ENCODE measurements at regions not wholly inside any gene's neighbourhood (a gene's known extent, or its start where the extent isn't known, plus 50 kb on each side); places are given as distances from the start of the nearest gene placed in this dataset.
A peak's percentile ranks its signal among the peaks of the same experiment; 100 is the strongest.

GRCh38 chr5:2464141-2464540 is 287.3 kb downstream of the IRX2 start:
- H3K27ac ChIP-seq (ENCODE audit: low read depth): no peak overlapping the region
- no peaks in the 10 kb centered on the region for H3K4me1 ChIP-seq (ENCODE audit: insufficient read depth)
- no peaks in the 10 kb centered on the region; the same call in 1 of the 2 replicates for H3K36me3 ChIP-seq (ENCODE audit: insufficient read depth)
- no peak overlapping the region for H3K4me2 ChIP-seq
- H3K27me3 Mint-ChIP-seq (ENCODE audit: insufficient read depth, low read depth, poor library complexity): peaks cover 6% of the 10 kb centered on the region
- H3K4me1 Mint-ChIP-seq: peaks cover 19% of the 10 kb centered on the region
- H3F3A ChIP-seq (replicated peaks; ENCODE audit: low read depth): no peaks in the 10 kb centered on the region
- no peaks in the 10 kb centered on the region for H4K20me1 ChIP-seq (replicated peaks; ENCODE audit: insufficient read depth)
- H3K27ac Mint-ChIP-seq: no peak overlapping the region
- H3K9me2 ChIP-seq (ENCODE audit: insufficient read depth): no peaks in the 10 kb centered on the region
- TF ChIP-seq ZNF331 (CRISPR knock-in tag; IDR thresholded peaks at IDR 0.05; ENCODE audit: low read depth): no peak
- no peaks in the 10 kb centered on the region; the same call in 2 of the 3 replicates for H3K9me3 Mint-ChIP-seq
- no peak overlapping the region for H3K4me3 Mint-ChIP-seq
- DNase-seq (ENCODE audit: low spot score) (no peak), ATAC-seq (no peak)
- H3K36me3 Mint-ChIP-seq (ENCODE audit: low read depth): no peaks in the 10 kb centered on the region
- H3K79me2 ChIP-seq (replicated peaks; ENCODE audit: insufficient read depth): no peaks in the 10 kb centered on the region
- H3K27me3 ChIP-seq (ENCODE audit: insufficient read depth): no peaks in the 10 kb centered on the region
- no peak overlapping the region for H2AFZ ChIP-seq
- H3K4me3 ChIP-seq: no peak overlapping the region

GRCh38 chr5:2461701-2462691 is 289.5 kb downstream of the IRX2 start:
- peak; percentile 31; the same call in 2 of the 3 replicates for ATAC-seq
- H3K36me3 ChIP-seq (ENCODE audit: insufficient read depth): no peaks in the 10 kb centered on the region; the same call in 1 of the 2 replicates
- H2AFZ ChIP-seq: no peak overlapping the region
- TF ChIP-seq NANOG (IDR thresholded peaks at IDR 0.05; ENCODE audit: borderline replicate concordance): no peak
- no peak for TF ChIP-seq REST (IDR thresholded peaks at IDR 0.05; ENCODE audit: unreplicated experiment)
- no peak for TF ChIP-seq EZH2phosphoT487 (IDR thresholded peaks at IDR 0.05; ENCODE audit: unreplicated experiment)
- no peak for TF ChIP-seq CREB1 (CRISPR knock-in tag; IDR thresholded peaks at IDR 0.05; ENCODE audit: low read depth)
- no peak for TF ChIP-seq ETS1 (IDR thresholded peaks at IDR 0.05)
- TF ChIP-seq POLR2AphosphoS5 (IDR thresholded peaks at IDR 0.05; ENCODE audit: low read depth): no peak
- TF ChIP-seq ZNF462 (CRISPR knock-in tag; IDR thresholded peaks at IDR 0.05): no peak
- TF ChIP-seq ZNF331 (CRISPR knock-in tag; IDR thresholded peaks at IDR 0.05; ENCODE audit: low read depth): no peak

More at GRCh38 chr5:2461701-2462691, 289.5 kb downstream of the IRX2 start:
- Mint-ChIP-seq H3K4me3 (no peak overlapping the region), H3K27me3 (ENCODE audit: insufficient read depth, low read depth, poor library complexity) (peaks cover 4% of the 10 kb centered on the region), H3K27ac (no peak overlapping the region), H3K36me3 (ENCODE audit: low read depth) (no peaks in the 10 kb centered on the region), H3K9me3 (no peaks in the 10 kb centered on the region; the same call in 2 of the 3 replicates), H3K4me1 (peaks cover 10% of the 10 kb centered on the region)
- H3F3A ChIP-seq (replicated peaks; ENCODE audit: low read depth): no peaks in the 10 kb centered on the region
- H3K27ac ChIP-seq (ENCODE audit: low read depth): no peak overlapping the region
- H3K4me3 ChIP-seq: no peak overlapping the region
- no peak overlapping the region for H3K4me2 ChIP-seq
- DNase-seq (ENCODE audit: low spot score): no peak
- H3K79me2 ChIP-seq (replicated peaks; ENCODE audit: insufficient read depth): no peaks in the 10 kb centered on the region
- H4K20me1 ChIP-seq (replicated peaks; ENCODE audit: insufficient read depth): no peaks in the 10 kb centered on the region
- H3K9me2 ChIP-seq (ENCODE audit: insufficient read depth): no peaks in the 10 kb centered on the region
- H3K4me1 ChIP-seq (ENCODE audit: insufficient read depth): no peaks in the 10 kb centered on the region
- H3K27me3 ChIP-seq (ENCODE audit: insufficient read depth): no peaks in the 10 kb centered on the region

Measured in GM23338 (cell line).